ENCODE measurements at regions not wholly inside any gene's neighbourhood (a gene's known extent, or its start where the extent isn't known, plus 50 kb on each side); places are given as distances from the start of the nearest gene placed in this dataset.
"Not testable (repeated sequence)": the region's sequence is repeated elsewhere in the genome, so short reads cannot be mapped to it uniquely, and the experiment has no call there.

DNA sequence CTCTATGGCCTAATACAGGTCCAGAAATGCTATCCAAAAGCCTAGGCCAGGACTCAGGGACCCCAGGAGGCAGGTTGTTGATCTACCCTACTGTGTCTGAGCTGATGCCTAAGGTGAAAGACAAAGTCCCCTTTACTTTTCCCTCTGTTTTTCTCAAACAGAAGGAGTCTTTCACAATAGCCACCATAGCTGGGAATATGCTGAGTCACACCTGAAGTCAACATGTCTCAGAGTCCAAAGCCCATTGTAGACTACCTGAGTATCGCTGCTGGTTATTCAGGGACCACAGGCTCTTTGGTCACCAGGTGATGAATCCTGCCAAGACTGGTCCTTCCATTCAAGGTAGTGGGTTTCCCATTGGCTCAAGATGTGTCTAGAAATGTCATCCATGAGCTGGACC, 562.2 kb downstream of the ACTRT1 start:
- no peak for ATAC-seq
- no peak for DNase-seq
- intact Hi-C loops (cut with DNase I): no loop called here

- intact Hi-C loops (cut with DNase I): no loop called here
- DNase-seq: no peak
- no peak for ATAC-seq
These were observed 586.0 kb downstream of the ACTRT1 start for GRCh38 chrX:127466211-127466610.

DNA sequence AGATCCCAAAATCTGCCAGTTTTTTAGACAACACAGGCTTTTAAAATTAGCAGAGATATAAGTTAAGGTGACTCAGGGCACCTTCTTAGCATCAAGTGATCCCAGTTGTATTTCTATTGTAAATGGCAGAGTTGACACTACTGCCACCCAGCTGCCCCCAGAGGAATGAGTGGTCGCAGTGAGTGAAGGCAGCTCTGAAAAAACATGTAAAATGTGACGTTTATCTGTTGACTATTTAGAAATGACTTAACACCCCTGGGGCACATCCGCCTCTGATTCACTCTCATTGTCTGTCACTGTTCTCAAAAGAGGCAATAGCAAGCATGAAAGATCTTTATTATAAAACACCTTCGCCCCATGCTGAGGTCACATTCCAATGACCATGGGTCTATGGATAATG, 592.4 kb downstream of the ACTRT1 start:
- intact Hi-C loops (cut with DNase I): no loop called here
- ATAC-seq (no peak), DNase-seq (no peak)

DNA sequence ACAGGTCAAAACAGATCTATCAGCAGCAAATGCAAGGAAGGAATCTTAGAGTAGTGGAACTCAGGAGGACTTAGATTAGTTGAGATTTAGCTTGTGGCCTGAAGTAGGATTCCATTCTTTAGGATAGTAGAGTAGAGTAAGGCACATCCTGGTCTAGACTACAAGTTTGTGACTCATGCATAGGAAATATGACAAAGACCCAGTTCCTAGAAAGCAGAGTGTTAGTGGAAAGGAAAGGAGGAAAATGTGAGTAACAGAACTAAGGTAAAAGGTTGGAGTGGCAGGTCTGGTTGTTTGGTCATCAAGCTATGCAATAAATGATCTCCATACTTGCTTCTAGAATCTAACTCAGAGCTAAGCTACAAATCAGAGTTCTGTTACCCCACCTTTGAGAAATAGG, 595.0 kb downstream of the ACTRT1 start:
- DNase-seq (no peak), ATAC-seq (no peak)
- intact Hi-C loops (cut with DNase I): no loop called here

GRCh38 chrX:127439676-127440075, 612.5 kb downstream of the ACTRT1 start:
- intact Hi-C loops (cut with DNase I): no loop called here
- DNase-seq (no peak), ATAC-seq (no peak)

DNA sequence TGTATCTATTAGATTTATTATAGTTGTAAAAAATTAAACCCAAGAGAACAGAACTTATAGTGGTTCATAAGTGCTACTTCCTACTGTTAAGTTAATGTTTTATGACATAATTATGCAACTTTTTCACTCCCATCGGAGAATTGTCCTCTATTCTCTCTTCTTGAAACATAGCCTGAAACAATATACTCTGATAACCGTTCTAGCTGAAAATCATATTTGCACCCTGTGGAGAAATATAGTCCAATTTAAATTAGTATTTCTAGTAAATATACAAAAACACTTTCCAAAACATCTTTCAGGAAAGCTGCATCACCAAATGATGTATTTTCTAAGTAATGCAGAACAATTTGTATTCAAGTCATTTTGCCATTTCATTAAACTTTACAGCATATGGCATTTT, 586.4 kb downstream of the PRR32 start:
- ATAC-seq: no peak
- intact Hi-C loops (cut with DNase I): no loop called here
- DNase-seq: no peak

DNA sequence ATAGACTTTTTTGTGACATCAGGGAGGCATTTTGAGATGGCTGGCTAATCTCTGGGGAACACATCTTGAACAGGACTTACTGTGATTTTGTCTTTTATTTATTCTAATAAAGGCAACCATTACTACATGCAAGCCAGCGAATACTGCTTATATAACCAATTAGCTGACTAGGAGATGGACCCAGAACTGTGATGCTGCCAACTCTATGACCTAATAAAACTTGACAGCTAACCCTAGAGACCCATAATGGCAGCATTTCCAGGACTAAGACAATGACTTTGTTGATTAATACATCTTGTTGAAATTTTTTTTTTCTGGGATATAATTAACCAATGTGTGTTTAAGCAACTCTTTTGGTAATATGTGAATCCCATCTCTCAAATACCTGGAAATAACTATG, 584.6 kb downstream of the PRR32 start:
- ATAC-seq: no peak
- no peak for DNase-seq
- intact Hi-C loops (cut with DNase I): no loop called here

- DNase-seq; ATAC-seq; intact Hi-C loops (cut with DNase I): not testable (repeated sequence)
These were observed 580.7 kb downstream of the PRR32 start for GRCh38 chrX:127400231-127400630.

- DNase-seq (no peak), ATAC-seq (no peak)
- intact Hi-C loops (cut with DNase I): no loop called here
These were observed 570.8 kb downstream of the PRR32 start for GRCh38 chrX:127390316-127390715.

GRCh38 chrX:127389900-127390299, 570.4 kb downstream of the PRR32 start:
- DNase-seq (no peak), ATAC-seq (no peak)
- intact Hi-C loops (cut with DNase I): no loop called here
